Naive thymus-derived CD4-positive, alpha-beta T cell (primary cell): ENCODE measurements at regions not wholly inside any gene's neighbourhood (a gene's known extent, or its start where the extent isn't known, plus 50 kb on each side); places are given as distances from the start of the nearest gene placed in this dataset.

Experiments used
- ATAC-seq: fragments of 150-1000 bp; cut with Tn5 transposase; 2 replicates; pipeline ENCODE4 v1.10.0; 2021; ENCODE audit warnings: mild to moderate bottlenecking, moderate library complexity
- CTCF ChIA-PET: fragments of 350-600 bp; sonication (Branson Sonifier 250); formaldehyde crosslinking; loops from one replicate; lab custom pipeline; 2021; ENCODE audit warnings: antibody characterized with exemption; lab: Charles Lee
- POLR2A ChIA-PET: fragments of 350-600 bp; sonication (Branson Sonifier 250); formaldehyde crosslinking; loops from one replicate; lab custom pipeline; 2021; ENCODE audit warnings: antibody characterized with exemption, inconsistent platforms; lab: Charles Lee
- DNase-seq, 9 donors: peaks; one replicate each; pipeline versions ENCODE4 v3.0.0 to v3.0.0-alpha.2; 2020 to 2022; ENCODE audit warnings: mixed read lengths in 1 of 9
- H3K27ac ChIP-seq: one replicate; pipeline ENCODE4 v1.7.0; 2013; ENCODE audit warnings: mild to moderate bottlenecking, low read depth, low read length, moderate library complexity
- H3K27me3 ChIP-seq, 2 donors: one replicate each; pipeline ENCODE4 v1.7.0; 2013; ENCODE audit warnings: low read length in 2 of 2, mild to moderate bottlenecking in 2 of 2, moderate library complexity in 2 of 2; ENCODE audit not compliant: control insufficient read depth in 2 of 2, insufficient read depth in 2 of 2
- H3K36me3 ChIP-seq, 3 experiments: 1 replicate in 2 of 3; 2 replicates in 1 of 3; pipeline ENCODE4 v1.7.0; 2013; ENCODE audit warnings: low read length in 3 of 3, mild to moderate bottlenecking in 3 of 3, moderate library complexity in 1 of 3; ENCODE audit not compliant: insufficient read depth in 3 of 3, control insufficient read depth in 2 of 3
- H3K4me1 ChIP-seq, 2 donors: one replicate each; pipeline ENCODE4 v1.7.0; 2013; ENCODE audit warnings: low read length in 2 of 2, mild to moderate bottlenecking in 2 of 2, moderate library complexity in 1 of 2; ENCODE audit not compliant: control insufficient read depth in 2 of 2, insufficient read depth in 2 of 2
- H3K4me3 ChIP-seq: 2 replicates; pipeline ENCODE4 v1.7.0; 2013; ENCODE audit warnings: mild to moderate bottlenecking, low read length
- H3K9me3 ChIP-seq, 3 experiments: 1 replicate in 2 of 3; 2 replicates in 1 of 3; pipeline ENCODE4 v1.7.0; 2013; ENCODE audit warnings: low read length in 3 of 3; ENCODE audit not compliant: control insufficient read depth in 2 of 3
- H3K27ac Mint-ChIP-seq, 9 donors: one replicate each; pipeline ENCODE4 v1.8.0; 2020 to 2022; ENCODE audit warnings: mixed read lengths in 9 of 9, mild to moderate bottlenecking in 8 of 9, moderate library complexity in 5 of 9, inconsistent platforms in 2 of 9
- H3K27me3 Mint-ChIP-seq, 5 donors: one replicate each; pipeline ENCODE4 v1.8.0; 2021 to 2022; ENCODE audit warnings: mixed read lengths in 5 of 5, mild to moderate bottlenecking in 1 of 5
- H3K36me3 Mint-ChIP-seq, 5 donors: one replicate each; pipeline ENCODE4 v1.8.0; 2020 to 2022; ENCODE audit warnings: mixed read lengths in 5 of 5, mild to moderate bottlenecking in 3 of 5, inconsistent platforms in 1 of 5
- H3K4me1 Mint-ChIP-seq, 7 donors: one replicate each; pipeline ENCODE4 v1.8.0; 2020 to 2022; ENCODE audit warnings: mixed read lengths in 7 of 7, mild to moderate bottlenecking in 3 of 7, inconsistent platforms in 1 of 7
- H3K4me3 Mint-ChIP-seq, 10 donors: one replicate each; pipeline ENCODE4 v1.8.0; 2020 to 2022; ENCODE audit warnings: mild to moderate bottlenecking in 10 of 10, mixed read lengths in 10 of 10, moderate library complexity in 6 of 10, inconsistent platforms in 2 of 10
- H3K9me3 Mint-ChIP-seq, 11 donors: one replicate each; pipeline ENCODE4 v1.8.0; 2020 to 2022; ENCODE audit warnings: mixed read lengths in 11 of 11, mild to moderate bottlenecking in 4 of 11, inconsistent platforms in 1 of 11, moderate library complexity in 1 of 11
- intact Hi-C, 2 donors: fragments of 100-400 bp; cut with micrococcal nuclease; formaldehyde crosslinking; loops; one replicate each; pipeline ENCODE4 v1.15.1; 2023

- CTCF ChIA-PET, result no interaction called here
- peaks cover 0 to 8% (median 0%) of the 10 kb centered on the region in 3 experiments for H3K9me3 ChIP-seq
- POLR2A ChIA-PET, result no interaction called here
- H3K9me3 Mint-ChIP-seq, result peaks cover 10 to 33% (median 22%) of the 10 kb centered on the region in 11 donors
- intact Hi-C loops, result no loop called here
- H3K27me3 ChIP-seq, result no peaks in the 10 kb centered on the region
- no peak for DNase-seq
- H3K36me3 ChIP-seq, result no peaks in the 10 kb centered on the region
- H3K36me3 Mint-ChIP-seq, result peaks cover 0 to 7% (median 1%) of the 10 kb centered on the region in 5 donors
- no peak overlapping the region for H3K27ac Mint-ChIP-seq
- no peak overlapping the region for H3K4me3 ChIP-seq
- H3K4me1 Mint-ChIP-seq, result no peaks in the 10 kb centered on the region
- no peak overlapping the region for H3K4me3 Mint-ChIP-seq
- no peak for ATAC-seq
- no peaks in the 10 kb centered on the region for H3K4me1 ChIP-seq
- H3K27ac ChIP-seq, result no peak overlapping the region
- H3K27me3 Mint-ChIP-seq, result peaks cover 7 to 40% (median 22%) of the 10 kb centered on the region in 5 donors
These were observed 493.9 kb downstream of the DMAC1 start for GRCh38 chr9:7305677-7306076.

GRCh38 chr9:7304627-7304995 is 495.0 kb downstream of the DMAC1 start:
- no peaks in the 10 kb centered on the region for H3K4me1 ChIP-seq
- DNase-seq (no peak), ATAC-seq (no peak)
- Mint-ChIP-seq H3K27ac (no peak overlapping the region), H3K36me3 (peaks cover 0 to 1% (median 0%) of the 10 kb centered on the region in 5 donors), H3K9me3 (peaks cover 3 to 22% (median 15%) of the 10 kb centered on the region in 11 donors), H3K4me3 (no peak overlapping the region), H3K27me3 (peaks cover 7 to 40% (median 22%) of the 10 kb centered on the region in 5 donors), H3K4me1 (no peaks in the 10 kb centered on the region)
- CTCF ChIA-PET, result no interaction called here
- H3K36me3 ChIP-seq, result no peaks in the 10 kb centered on the region
- peaks cover 0 to 5% (median 0%) of the 10 kb centered on the region in 3 experiments for H3K9me3 ChIP-seq
- H3K27ac ChIP-seq, result no peak overlapping the region
- POLR2A ChIA-PET, result no interaction called here
- intact Hi-C loops, result no loop called here
- no peaks in the 10 kb centered on the region for H3K27me3 ChIP-seq
- H3K4me3 ChIP-seq, result no peak overlapping the region

DNA sequence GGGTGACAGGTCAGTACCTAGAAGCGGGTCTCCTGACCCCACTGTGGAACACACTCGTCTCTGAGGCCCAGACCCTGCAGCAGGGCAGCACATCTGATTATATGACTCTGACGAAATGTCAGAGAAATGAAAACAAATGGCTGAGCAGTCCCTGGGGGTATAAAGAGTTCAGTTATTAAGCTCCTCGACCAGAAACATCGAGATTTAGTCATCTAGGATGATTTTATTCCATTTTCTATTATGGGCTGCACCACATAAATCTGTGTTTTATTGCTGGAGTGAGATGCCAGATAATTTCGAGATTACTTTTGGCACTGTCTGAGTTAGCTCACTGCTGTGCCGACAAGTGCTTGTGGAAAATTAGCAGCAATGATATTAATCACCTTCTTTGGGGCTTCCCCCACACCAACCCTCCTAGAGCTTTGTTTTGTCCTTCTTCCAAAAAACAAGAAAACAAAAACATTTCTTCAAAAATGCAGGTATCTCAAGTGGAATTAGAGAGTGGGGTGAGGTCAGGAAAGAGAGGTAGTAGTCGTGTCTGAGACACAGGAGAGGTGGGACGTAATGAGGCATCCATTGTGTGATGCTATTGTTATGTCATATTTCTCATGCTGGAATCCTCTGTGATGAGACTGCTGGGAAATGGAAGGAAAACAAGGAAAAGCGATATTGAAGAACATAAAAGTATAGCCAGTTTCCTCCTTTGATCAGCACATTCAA is 495.5 kb downstream of the DMAC1 start:
- Mint-ChIP-seq H3K27me3 (peaks cover 7 to 40% (median 22%) of the 10 kb centered on the region in 5 donors), H3K4me1 (no peaks in the 10 kb centered on the region), H3K9me3 (peaks cover 3 to 17% (median 11%) of the 10 kb centered on the region in 11 donors), H3K4me3 (no peak overlapping the region), H3K27ac (no peak overlapping the region), H3K36me3 (peaks cover 0 to 1% (median 0%) of the 10 kb centered on the region in 5 donors)
- Histone ChIP-seq H3K27me3 (no peaks in the 10 kb centered on the region), H3K36me3 (no peaks in the 10 kb centered on the region), H3K27ac (no peak overlapping the region), H3K9me3 (peaks cover 0 to 5% (median 0%) of the 10 kb centered on the region in 3 experiments), H3K4me1 (no peaks in the 10 kb centered on the region), H3K4me3 (no peak overlapping the region)
- ATAC-seq (no peak), DNase-seq (no peak)
- CTCF ChIA-PET, result no interaction called here
- POLR2A ChIA-PET, result no interaction called here
- intact Hi-C loops, result no loop called here

- H3K27me3 ChIP-seq, result no peaks in the 10 kb centered on the region
- no peak overlapping the region for H3K27ac ChIP-seq
- Mint-ChIP-seq H3K36me3 (no peaks in the 10 kb centered on the region), H3K4me1 (peaks cover 0 to 11% (median 0%) of the 10 kb centered on the region in 7 donors), H3K9me3 (peaks cover 0 to 3% (median 0%) of the 10 kb centered on the region in 11 donors), H3K27ac (no peak overlapping the region), H3K27me3 (peaks cover 10 to 38% (median 21%) of the 10 kb centered on the region in 5 donors), H3K4me3 (no peak overlapping the region)
- no peak overlapping the region for H3K4me3 ChIP-seq
- no peaks in the 10 kb centered on the region for H3K4me1 ChIP-seq
- intact Hi-C loops, result no loop called here
- no peaks in the 10 kb centered on the region for H3K36me3 ChIP-seq
- no peaks in the 10 kb centered on the region for H3K9me3 ChIP-seq
- no peak for ATAC-seq
- ChIA-PET POLR2A (no interaction called here), CTCF (no interaction called here)
- DNase-seq, result no peak
These were observed 499.1 kb downstream of the DMAC1 start for GRCh38 chr9:7300484-7300883.

DNA sequence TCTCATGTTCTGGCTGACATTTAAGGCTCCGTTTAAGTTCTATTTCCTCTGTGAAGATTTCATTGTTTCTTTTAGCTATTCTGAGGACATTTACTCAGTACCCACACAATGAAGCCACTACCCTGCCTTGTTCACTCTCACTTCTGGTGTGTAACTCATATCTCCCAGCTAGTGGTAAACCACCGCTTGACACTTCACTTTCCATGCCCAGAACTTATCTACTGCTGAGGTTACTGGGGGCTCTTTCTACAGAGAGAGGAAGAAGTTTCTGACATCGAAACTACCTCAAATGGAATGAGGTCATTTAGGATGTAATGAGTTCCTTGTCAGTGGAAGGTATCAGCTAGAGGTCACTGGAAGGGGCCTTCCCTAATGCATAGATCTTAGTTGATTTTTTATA is 501.5 kb downstream of the DMAC1 start:
- intact Hi-C loops, result no loop called here
- ChIA-PET CTCF (no interaction called here), POLR2A (no interaction called here)
- Histone ChIP-seq H3K36me3 (no peaks in the 10 kb centered on the region), H3K4me1 (no peaks in the 10 kb centered on the region), H3K27me3 (no peaks in the 10 kb centered on the region), H3K27ac (no peak overlapping the region), H3K9me3 (no peaks in the 10 kb centered on the region), H3K4me3 (no peak overlapping the region)
- H3K27me3 Mint-ChIP-seq, result peaks cover 9 to 24% (median 16%) of the 10 kb centered on the region in 5 donors
- peaks cover 0 to 4% (median 0%) of the 10 kb centered on the region in 11 donors for H3K9me3 Mint-ChIP-seq
- peak in 1 of 9 donors; percentile 22 for DNase-seq
- ATAC-seq, result peak; percentile 57
- peaks cover 0 to 11% (median 0%) of the 10 kb centered on the region in 7 donors for H3K4me1 Mint-ChIP-seq
- H3K36me3 Mint-ChIP-seq, result no peaks in the 10 kb centered on the region
- H3K4me3 Mint-ChIP-seq, result no peak overlapping the region
- no peak overlapping the region for H3K27ac Mint-ChIP-seq

GRCh38 chr9:7297521-7297920 is 502.1 kb downstream of the DMAC1 start:
- intact Hi-C loops, result no loop called here
- H3K36me3 ChIP-seq, result no peaks in the 10 kb centered on the region
- no peak overlapping the region for H3K27ac ChIP-seq
- ATAC-seq (no peak), DNase-seq (no peak)
- H3K9me3 ChIP-seq, result no peaks in the 10 kb centered on the region
- no peak overlapping the region for H3K27ac Mint-ChIP-seq
- POLR2A ChIA-PET, result no interaction called here
- CTCF ChIA-PET, result no interaction called here
- no peaks in the 10 kb centered on the region for H3K4me1 ChIP-seq
- peaks cover 0 to 6% (median 0%) of the 10 kb centered on the region in 11 donors for H3K9me3 Mint-ChIP-seq
- no peak overlapping the region for H3K4me3 Mint-ChIP-seq
- H3K27me3 Mint-ChIP-seq, result peaks cover 9 to 22% (median 15%) of the 10 kb centered on the region in 5 donors
- H3K27me3 ChIP-seq, result no peaks in the 10 kb centered on the region
- no peak overlapping the region for H3K4me3 ChIP-seq
- peaks cover 0 to 11% (median 0%) of the 10 kb centered on the region in 7 donors for H3K4me1 Mint-ChIP-seq
- no peaks in the 10 kb centered on the region for H3K36me3 Mint-ChIP-seq

- CTCF ChIA-PET, result no interaction called here
- no peak overlapping the region for H3K4me3 Mint-ChIP-seq
- peaks cover 0 to 9% (median 0%) of the 10 kb centered on the region in 7 donors for H3K4me1 Mint-ChIP-seq
- no peak overlapping the region for H3K27ac ChIP-seq
- DNase-seq (no peak), ATAC-seq (no peak)
- H3K4me1 ChIP-seq, result no peaks in the 10 kb centered on the region
- peaks cover 6 to 28% (median 21%) of the 10 kb centered on the region in 5 donors for H3K27me3 Mint-ChIP-seq
- no peaks in the 10 kb centered on the region for H3K9me3 ChIP-seq
- no peaks in the 10 kb centered on the region for H3K36me3 Mint-ChIP-seq
- H3K9me3 Mint-ChIP-seq, result peaks cover 0 to 6% (median 0%) of the 10 kb centered on the region in 11 donors
- POLR2A ChIA-PET, result no interaction called here
- H3K36me3 ChIP-seq, result no peaks in the 10 kb centered on the region
- H3K27me3 ChIP-seq, result no peaks in the 10 kb centered on the region
- intact Hi-C loops, result no loop called here
- H3K27ac Mint-ChIP-seq, result no peak overlapping the region
- no peak overlapping the region for H3K4me3 ChIP-seq
These were observed 506.5 kb downstream of the DMAC1 start for GRCh38 chr9:7293091-7293490.
